OCI-LY7 (cell line): ENCODE measurements at regions not wholly inside any gene's neighbourhood (a gene's known extent, or its start where the extent isn't known, plus 50 kb on each side); places are given as distances from the start of the nearest gene placed in this dataset.
"Not testable (repeated sequence)": the region's sequence is repeated elsewhere in the genome, so short reads cannot be mapped to it uniquely, and the experiment has no call there.

Experiments used
- BruUV-seq: library from RNA; stranded (reverse); fragments of 400-500 nt; replicated peaks from 2 replicates; lab custom pipeline; 2021; lab: Mats Ljungman, UMichigan
- CTCF ChIA-PET: fragments of 300-600 bp; sonication (Branson Sonifier 250); formaldehyde crosslinking; loops from one replicate; lab custom pipeline; 2022; ENCODE audit warnings: antibody characterized with exemption; ENCODE audit not compliant: unreplicated experiment; lab: Charles Lee
- POLR2A ChIA-PET: fragments of 300-600 bp; sonication (Branson Sonifier 250); formaldehyde crosslinking; loops from one replicate; lab custom pipeline; 2022; ENCODE audit warnings: antibody characterized with exemption; lab: Charles Lee
- DNase-seq: peaks from one replicate; pipeline ENCODE4 v3.0.0-alpha.2; 2015; ENCODE audit warnings: low spot score
- H2AFZ ChIP-seq: fragments of 200-600 bp; sonication (generic), shearing (Covaris generic); 2 replicates; pipeline ENCODE4 v1.6.1; 2014; ENCODE audit warnings: mild to moderate bottlenecking, antibody characterized with exemption, low read length, moderate library complexity
- H3K27ac ChIP-seq: fragments of 200-600 bp; sonication (generic); 2 replicates; pipeline ENCODE4 v1.5.1; 2014; ENCODE audit warnings: mixed run types, low read depth, mild to moderate bottlenecking, moderate library complexity, low read length, inconsistent platforms; ENCODE audit not compliant: poor library complexity, severe bottlenecking
- H3K36me3 ChIP-seq: fragments of 200-600 bp; sonication (generic); 2 replicates; pipeline ENCODE4 v1.6.1; 2014; ENCODE audit warnings: mild to moderate bottlenecking, antibody characterized with exemption, low read length, moderate library complexity, mixed read lengths; ENCODE audit not compliant: insufficient read depth
- H3K4me1 ChIP-seq: fragments of 200-600 bp; sonication (generic); 2 replicates; pipeline ENCODE4 v1.5.1; 2014; ENCODE audit warnings: mild to moderate bottlenecking, low read length; ENCODE audit not compliant: insufficient read depth, poor library complexity, severe bottlenecking
- H3K4me2 ChIP-seq: fragments of 200-600 bp; sonication (generic); 2 replicates; pipeline ENCODE4 v1.6.1; 2014; ENCODE audit warnings: mild to moderate bottlenecking, low read length
- H3K4me3 ChIP-seq: fragments of 200-600 bp; sonication (generic); 2 replicates; pipeline ENCODE4 v1.5.1; 2014; ENCODE audit warnings: mild to moderate bottlenecking, low read depth, low read length; ENCODE audit not compliant: poor library complexity, severe bottlenecking
- H3K79me2 ChIP-seq: fragments of 200-600 bp; sonication (generic); 2 replicates; pipeline ENCODE4 v1.6.1; 2016; ENCODE audit warnings: low read depth, mild to moderate bottlenecking, low read length, moderate library complexity, mixed read lengths; ENCODE audit not compliant: insufficient read depth
- H3K9me2 ChIP-seq: fragments of 200-600 bp; sonication (generic); 2 replicates; pipeline ENCODE4 v1.6.1; 2016; ENCODE audit warnings: mild to moderate bottlenecking, low read length, mixed read lengths; ENCODE audit not compliant: insufficient read depth
- H3K9me3 ChIP-seq: fragments of 200-600 bp; sonication (generic); 2 replicates; pipeline ENCODE4 v1.6.1; 2014; ENCODE audit warnings: mild to moderate bottlenecking, mixed run types, low read length, mixed read lengths
- H4K20me1 ChIP-seq: fragments of 200-600 bp; sonication (generic); 2 replicates; pipeline ENCODE4 v1.6.1; 2014; ENCODE audit warnings: mild to moderate bottlenecking, antibody characterized with exemption, low read length, moderate library complexity, mixed read lengths; ENCODE audit not compliant: insufficient read depth
- EZH2phosphoT487 ChIP-seq: fragments of 200-600 bp; sonication (generic); IDR thresholded peaks from 2 replicates; pipeline ENCODE4 v1.6.1; 2018; ENCODE audit warnings: low read depth, borderline replicate concordance, mild to moderate bottlenecking, mixed run types, antibody characterized with exemption, low read length, moderate library complexity, mixed read lengths
- intact Hi-C: fragments of 100-400 bp; cut with micrococcal nuclease; formaldehyde crosslinking; loops from one replicate; pipeline ENCODE4 v1.10.0; 2022; ENCODE audit not compliant: unreplicated experiment
- TF ChIP-seq, protein P1 (sequence below): fragments of 200-600 bp; sonication (generic); conservative IDR thresholded peaks from 2 replicates; pipeline ENCODE4 v1.5.1; 2014; ENCODE audit warnings: mild to moderate bottlenecking, antibody characterized with exemption, low read length, moderate library complexity, mixed read lengths

DNA sequence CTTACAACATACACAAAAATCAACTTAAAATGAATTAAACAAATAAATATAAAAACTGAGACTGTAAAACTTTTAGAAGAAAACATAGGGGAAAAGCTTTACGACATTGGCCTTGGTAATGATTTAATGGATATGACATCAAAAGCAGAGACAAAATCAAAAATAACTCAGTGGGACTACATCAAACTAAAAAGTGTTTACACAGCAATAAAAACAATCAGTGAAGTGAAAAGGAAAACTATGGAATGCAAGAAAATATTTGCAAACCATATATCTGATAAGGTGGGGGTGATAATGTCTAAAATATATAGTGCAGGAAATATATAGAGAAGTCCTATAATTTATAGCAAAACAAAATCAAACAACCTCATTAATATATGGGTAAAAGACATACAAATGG lies 364.4 kb upstream of the INTU start:
- H2AFZ ChIP-seq = no peak overlapping the region
- ChIA-PET POLR2A (no interaction called here), CTCF (no interaction called here)
- intact Hi-C loops = no loop called here
- DNase-seq = no peak
- no peak overlapping the region for H3K4me2 ChIP-seq
- TF ChIP-seq EZH2phosphoT487 = no peak
- TF ChIP-seq, protein P1, sequence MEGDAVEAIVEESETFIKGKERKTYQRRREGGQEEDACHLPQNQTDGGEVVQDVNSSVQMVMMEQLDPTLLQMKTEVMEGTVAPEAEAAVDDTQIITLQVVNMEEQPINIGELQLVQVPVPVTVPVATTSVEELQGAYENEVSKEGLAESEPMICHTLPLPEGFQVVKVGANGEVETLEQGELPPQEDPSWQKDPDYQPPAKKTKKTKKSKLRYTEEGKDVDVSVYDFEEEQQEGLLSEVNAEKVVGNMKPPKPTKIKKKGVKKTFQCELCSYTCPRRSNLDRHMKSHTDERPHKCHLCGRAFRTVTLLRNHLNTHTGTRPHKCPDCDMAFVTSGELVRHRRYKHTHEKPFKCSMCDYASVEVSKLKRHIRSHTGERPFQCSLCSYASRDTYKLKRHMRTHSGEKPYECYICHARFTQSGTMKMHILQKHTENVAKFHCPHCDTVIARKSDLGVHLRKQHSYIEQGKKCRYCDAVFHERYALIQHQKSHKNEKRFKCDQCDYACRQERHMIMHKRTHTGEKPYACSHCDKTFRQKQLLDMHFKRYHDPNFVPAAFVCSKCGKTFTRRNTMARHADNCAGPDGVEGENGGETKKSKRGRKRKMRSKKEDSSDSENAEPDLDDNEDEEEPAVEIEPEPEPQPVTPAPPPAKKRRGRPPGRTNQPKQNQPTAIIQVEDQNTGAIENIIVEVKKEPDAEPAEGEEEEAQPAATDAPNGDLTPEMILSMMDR = no peak
- no peaks in the 10 kb centered on the region for H3K9me2 ChIP-seq
- no TSS peak for BruUV-seq
- no peaks in the 10 kb centered on the region for H3K4me1 ChIP-seq
- H3K4me3 ChIP-seq = no peak overlapping the region
- no peaks in the 10 kb centered on the region for H3K79me2 ChIP-seq
- H4K20me1 ChIP-seq = no peaks in the 10 kb centered on the region
- H3K36me3 ChIP-seq = no peaks in the 10 kb centered on the region
- H3K9me3 ChIP-seq = no peaks in the 10 kb centered on the region
- no peak overlapping the region for H3K27ac ChIP-seq

DNA sequence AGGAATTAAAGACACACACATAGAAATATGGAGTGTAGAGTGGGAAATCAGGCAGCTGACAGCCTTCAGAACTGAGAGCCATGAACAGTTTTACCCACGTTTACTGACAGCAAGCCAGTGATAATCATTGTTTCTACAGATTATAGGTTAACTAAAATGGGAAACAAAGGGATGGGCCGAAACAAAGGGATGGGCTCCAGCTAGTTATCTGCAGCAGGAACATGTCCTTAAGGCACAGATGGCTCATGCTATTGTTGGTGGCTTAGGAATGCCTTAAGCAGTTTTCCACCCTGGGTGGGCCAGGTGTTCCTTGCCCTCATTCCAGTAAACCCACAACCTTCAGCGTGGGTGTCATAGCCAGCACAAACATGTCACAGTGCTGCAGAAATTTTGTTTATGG lies 355.7 kb upstream of the INTU start:
- H3K27ac ChIP-seq, DNase-seq, H3K79me2 ChIP-seq, H4K20me1 ChIP-seq, H2AFZ ChIP-seq, H3K4me3 ChIP-seq, H3K9me2 ChIP-seq, POLR2A ChIA-PET, H3K36me3 ChIP-seq, CTCF ChIA-PET, H3K9me3 ChIP-seq, BruUV-seq, H3K4me1 ChIP-seq, H3K4me2 ChIP-seq, intact Hi-C loops: not testable (repeated sequence)

DNA sequence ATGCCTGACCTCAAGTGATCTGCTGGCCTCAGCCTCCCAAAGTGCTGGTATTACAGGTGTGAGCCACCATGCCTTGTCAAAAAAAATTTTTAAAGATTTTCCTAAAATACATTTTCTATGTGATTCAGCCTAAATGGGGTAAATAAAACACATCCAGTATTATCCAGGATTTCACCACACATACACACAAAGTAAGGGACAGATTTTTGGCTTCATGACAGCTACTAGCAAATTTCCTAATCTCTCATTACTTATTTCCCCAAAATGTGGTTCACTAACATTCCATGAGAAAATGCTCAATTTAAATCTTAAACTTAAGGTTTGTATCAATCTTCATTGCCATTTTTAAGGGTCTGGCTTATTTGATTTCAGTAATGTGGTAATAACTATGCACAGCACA lies 348.5 kb upstream of the INTU start:
- ChIA-PET POLR2A (no interaction called here), CTCF (no interaction called here)
- Histone ChIP-seq H3K4me1 (no peaks in the 10 kb centered on the region), H3K4me3 (no peak overlapping the region), H2AFZ (no peak overlapping the region), H4K20me1 (no peaks in the 10 kb centered on the region), H3K9me2 (no peaks in the 10 kb centered on the region), H3K79me2 (no peaks in the 10 kb centered on the region), H3K4me2 (no peak overlapping the region), H3K36me3 (no peaks in the 10 kb centered on the region), H3K27ac (no peak overlapping the region), H3K9me3 (no peaks in the 10 kb centered on the region)
- DNase-seq = no peak
- intact Hi-C loops = no loop called here
- no TSS peak for BruUV-seq
- TF ChIP-seq, protein P1 = no peak
- TF ChIP-seq EZH2phosphoT487 = no peak
